Lower leg skin (tissue), 3 donors: ENCODE measurements at regions not wholly inside any gene's neighbourhood (a gene's known extent, or its start where the extent isn't known, plus 50 kb on each side); places are given as distances from the start of the nearest gene placed in this dataset.

ENCODE experiments used
- POLR2A ChIP-seq, 2 donors: fragments of 450-650 bp; IDR thresholded peaks; one replicate each; pipeline ENCODE4 v1.6.1; 2016 to 2017; ENCODE audit warnings: antibody characterized with exemption in 2 of 2, mild to moderate bottlenecking in 1 of 2, moderate library complexity in 1 of 2
- TF ChIP-seq, protein P1 (sequence below), 3 donors: fragments of 450-650 bp; IDR thresholded peaks; one replicate each; pipeline ENCODE4 v1.5.1; 2016; ENCODE audit warnings: antibody characterized with exemption in 3 of 3, mild to moderate bottlenecking in 3 of 3, moderate library complexity in 2 of 3

DNA sequence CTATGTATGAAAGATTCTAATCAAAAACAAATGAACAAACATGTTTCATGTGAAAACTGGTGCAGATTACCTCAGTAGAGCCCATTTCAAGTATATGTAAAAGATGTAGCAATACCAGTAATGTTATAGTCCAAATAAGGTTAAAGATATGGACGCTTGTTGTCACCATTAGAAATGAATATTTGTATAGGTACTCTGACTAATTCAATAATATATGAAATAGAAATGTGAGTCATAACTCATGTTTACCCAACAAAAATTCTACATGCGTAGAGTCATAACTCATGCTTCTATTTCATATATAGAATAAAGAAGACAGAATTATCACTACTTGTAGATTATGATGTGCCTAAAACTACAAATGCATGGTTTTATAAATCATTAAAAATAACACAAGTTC lies 739.1 kb upstream of the DIAPH2 start:
- TF ChIP-seq, protein P1, sequence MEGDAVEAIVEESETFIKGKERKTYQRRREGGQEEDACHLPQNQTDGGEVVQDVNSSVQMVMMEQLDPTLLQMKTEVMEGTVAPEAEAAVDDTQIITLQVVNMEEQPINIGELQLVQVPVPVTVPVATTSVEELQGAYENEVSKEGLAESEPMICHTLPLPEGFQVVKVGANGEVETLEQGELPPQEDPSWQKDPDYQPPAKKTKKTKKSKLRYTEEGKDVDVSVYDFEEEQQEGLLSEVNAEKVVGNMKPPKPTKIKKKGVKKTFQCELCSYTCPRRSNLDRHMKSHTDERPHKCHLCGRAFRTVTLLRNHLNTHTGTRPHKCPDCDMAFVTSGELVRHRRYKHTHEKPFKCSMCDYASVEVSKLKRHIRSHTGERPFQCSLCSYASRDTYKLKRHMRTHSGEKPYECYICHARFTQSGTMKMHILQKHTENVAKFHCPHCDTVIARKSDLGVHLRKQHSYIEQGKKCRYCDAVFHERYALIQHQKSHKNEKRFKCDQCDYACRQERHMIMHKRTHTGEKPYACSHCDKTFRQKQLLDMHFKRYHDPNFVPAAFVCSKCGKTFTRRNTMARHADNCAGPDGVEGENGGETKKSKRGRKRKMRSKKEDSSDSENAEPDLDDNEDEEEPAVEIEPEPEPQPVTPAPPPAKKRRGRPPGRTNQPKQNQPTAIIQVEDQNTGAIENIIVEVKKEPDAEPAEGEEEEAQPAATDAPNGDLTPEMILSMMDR (IDR thresholded peaks at IDR 0.05): no peak
- TF ChIP-seq POLR2A (IDR thresholded peaks at IDR 0.05): no peak
